GM19372 (cell line): ENCODE measurements at regions not wholly inside any gene's neighbourhood (a gene's known extent, or its start where the extent isn't known, plus 50 kb on each side); places are given as distances from the start of the nearest gene placed in this dataset.
"Not testable (repeated sequence)": the region's sequence is repeated elsewhere in the genome, so short reads cannot be mapped to it uniquely, and the experiment has no call there.

ENCODE experiments used
- ATAC-seq: cut with Tn5 transposase; IDR thresholded peaks from one replicate; pipeline ENCODE4 v1.9.1; 2021; ENCODE audit warnings: mild to moderate bottlenecking, low read depth, moderate library complexity; ENCODE audit not compliant: unreplicated experiment

DNA sequence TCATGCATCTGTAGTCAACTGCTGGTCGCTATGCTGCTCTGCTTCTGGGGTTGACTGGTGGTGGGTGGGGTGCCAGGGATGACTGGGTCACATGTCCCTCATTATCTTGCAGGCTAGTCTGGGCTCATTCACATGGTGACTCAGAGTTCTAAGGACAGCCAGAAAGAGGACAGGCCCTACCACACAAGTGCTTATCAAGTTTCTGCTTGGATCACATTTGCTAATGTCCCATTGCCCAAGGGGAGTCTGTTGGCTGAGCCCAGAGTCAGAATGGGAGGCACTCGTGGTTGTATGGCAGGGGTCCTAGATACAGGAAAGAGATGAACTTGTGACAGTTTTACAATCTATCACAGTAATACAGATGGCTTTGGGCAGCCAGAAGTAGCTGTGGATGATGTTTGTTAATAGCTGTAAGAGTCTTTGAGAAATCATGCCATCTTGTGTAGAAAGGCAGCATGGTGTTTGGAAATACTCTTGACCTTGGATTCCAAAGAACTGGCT, 221.3 kb downstream of the GPAT3 start:
- no peak for ATAC-seq

DNA sequence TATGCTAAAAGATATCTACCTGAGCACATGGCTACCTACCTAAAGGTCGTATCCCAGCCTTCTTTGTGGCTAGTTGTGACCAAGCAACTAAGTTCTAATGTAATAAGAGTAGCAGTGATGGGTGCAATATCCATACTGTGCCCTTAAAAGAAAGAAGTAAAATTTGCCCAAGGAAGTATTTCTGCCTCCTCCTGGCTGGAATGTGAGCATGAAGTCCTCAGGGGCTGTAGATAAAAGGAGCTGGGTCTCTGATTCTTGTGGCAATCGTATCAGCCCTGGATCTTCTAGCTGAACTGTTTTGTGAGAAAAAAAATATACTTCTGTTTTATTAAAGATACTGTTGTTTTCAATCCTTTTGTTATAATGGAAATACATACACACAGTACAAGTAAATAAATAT, 217.4 kb downstream of the GPAT3 start:
- ATAC-seq, result no peak

GRCh38 chr4:83751336-83751949, 215.5 kb downstream of the GPAT3 start:
- no peak for ATAC-seq

DNA sequence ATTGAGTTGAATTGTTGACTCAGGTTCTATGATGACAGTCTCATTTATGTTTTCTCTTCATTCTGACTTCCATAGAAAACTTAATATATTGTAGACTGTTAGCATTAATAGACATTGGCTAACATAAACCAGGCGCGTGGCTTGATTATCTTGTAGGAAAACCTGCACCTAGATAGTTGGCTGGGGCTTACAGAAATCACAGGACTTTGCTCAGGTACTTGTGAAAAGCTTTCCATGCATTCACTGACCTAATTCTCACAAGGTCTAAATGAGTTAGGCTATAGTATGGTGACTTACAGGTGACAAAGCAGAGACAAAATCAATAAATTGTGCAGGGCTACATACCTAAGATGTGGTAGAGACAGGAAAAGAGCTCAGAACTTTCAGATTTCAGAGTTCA, 212.8 kb downstream of the GPAT3 start:
- ATAC-seq, result no peak

- ATAC-seq, result no peak
These were observed 203.0 kb downstream of the GPAT3 start for GRCh38 chr4:83738895-83739294.

DNA sequence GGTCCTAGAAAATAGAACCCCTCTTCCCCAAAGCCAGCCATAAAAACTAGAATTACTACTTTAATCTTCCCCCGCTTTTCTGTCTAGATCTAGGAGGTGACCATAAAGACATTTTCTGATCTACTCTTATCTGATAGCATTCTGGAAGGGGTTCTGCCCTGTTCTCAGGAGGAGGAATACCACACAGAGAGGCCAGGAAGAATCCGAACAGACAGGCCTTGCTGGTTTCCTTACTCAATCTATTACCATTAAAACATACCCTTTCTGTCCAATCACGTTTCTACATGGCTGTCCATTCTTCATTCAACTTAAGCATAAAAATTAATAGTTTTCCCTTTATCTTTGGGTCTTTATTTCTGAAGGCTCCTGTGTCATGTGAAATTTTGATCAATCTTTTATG, 198.7 kb downstream of the GPAT3 start:
- no peak for ATAC-seq

DNA sequence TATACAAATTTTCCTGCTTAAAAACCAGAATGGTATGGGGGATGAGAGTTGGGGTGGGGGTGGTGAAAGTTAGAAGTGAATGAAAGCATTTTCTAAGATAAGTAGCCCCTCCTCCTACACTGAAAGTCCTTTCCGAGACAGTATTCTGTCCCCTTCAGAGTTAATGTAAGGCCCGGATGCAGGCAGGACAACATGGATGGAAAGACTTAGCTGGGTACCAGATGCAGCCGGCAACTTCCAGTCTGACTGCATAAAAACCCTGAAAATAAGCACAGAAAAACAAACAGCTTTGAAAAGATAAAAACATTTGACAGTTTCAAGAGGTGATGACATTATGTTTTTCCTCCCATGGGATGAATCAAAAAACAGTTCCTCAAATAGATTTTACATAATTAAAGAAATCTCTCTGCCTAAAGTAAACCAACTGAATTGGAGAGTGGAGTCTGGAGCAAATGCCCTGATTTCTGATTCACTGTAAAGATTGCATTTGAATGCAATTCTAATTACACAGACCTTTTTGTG, 196.3 kb downstream of the GPAT3 start:
- no peak for ATAC-seq

GRCh38 chr4:83731609-83732008, 195.7 kb downstream of the GPAT3 start:
- no peak for ATAC-seq

- ATAC-seq, result not testable (repeated sequence)
These were observed 195.1 kb downstream of the GPAT3 start for GRCh38 chr4:83730958-83731357.

DNA sequence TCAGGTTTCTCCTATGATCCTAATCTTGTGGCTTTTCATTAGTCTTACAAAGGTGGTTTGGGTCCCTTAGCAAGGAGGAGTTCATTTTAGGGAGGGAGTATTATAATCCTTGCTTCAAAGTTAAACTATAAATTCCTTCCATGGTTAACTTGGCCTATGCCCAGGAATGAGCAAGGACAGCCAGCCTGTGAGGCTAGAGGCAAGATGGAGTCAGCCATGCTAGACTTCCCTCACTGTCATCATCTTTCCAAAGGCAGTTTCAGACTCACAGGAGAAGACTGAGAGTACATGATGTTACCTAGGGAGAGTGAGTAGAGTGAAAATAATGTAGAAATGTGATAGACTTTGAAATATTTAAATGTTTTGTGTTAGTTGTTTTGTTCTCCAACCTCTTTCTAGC, 192.3 kb downstream of the GPAT3 start:
- ATAC-seq, result no peak

- ATAC-seq, result no peak
These were observed 189.6 kb downstream of the GPAT3 start for GRCh38 chr4:83725336-83726085.

DNA sequence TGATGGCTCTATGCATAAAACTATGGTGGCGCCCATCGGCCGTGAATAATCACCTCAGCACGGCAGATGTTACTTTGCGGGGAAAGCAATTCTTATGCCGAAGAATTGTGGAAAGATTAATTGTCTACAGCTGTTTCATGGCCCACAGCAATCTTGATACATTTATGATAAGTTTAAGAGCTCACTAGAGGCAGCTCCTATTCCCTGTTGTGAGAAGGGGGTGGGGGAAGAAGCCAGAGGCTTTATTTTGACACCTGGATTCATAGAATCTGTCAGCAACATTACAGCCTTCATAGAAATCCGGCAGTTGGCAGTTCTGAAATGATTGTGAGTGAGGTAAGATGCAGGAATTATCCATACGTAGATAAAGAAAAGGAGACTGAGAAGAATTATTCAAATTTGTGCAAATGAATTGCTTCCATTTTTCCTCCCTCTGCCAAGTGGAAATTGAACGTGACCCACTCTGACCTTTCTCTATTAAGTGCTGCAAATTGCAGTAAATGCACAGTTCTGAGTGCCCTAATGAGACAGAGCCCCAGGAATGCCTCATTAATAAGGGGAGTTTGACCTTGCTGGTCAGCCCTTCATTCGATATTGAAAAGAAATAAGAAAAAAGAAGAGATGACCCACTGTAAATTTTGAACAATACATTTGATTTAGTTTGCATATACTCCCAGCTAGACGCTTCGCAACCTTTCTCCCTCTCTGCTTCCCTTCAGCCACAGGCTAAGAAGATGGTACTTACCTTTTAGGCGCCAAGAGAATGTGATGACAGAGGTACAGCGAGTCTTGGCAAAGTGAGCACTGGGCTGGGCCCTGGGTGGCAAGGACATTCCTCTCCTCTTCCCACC, 188.8 kb downstream of the GPAT3 start:
- no peak for ATAC-seq

DNA sequence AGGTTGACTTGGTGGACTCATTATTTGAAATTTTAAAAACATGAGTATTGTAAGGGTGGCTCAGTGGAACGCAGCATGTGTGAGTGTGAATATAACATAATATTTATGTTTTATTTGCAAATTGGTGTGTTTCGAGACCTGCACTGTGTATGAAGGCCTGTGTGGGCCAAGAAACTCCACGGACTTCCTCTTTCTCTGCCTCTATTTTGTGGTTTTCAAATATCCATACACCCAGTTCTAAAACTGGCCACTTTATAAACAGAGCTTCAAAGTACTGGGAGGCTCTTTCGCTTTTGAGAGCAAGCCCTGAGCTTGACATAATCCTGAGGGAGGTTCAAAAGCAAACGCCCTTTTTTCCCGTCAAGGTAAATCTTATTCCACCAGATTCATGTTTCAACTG, 187.7 kb downstream of the GPAT3 start:
- ATAC-seq, result no peak

- ATAC-seq, result no peak
These were observed 186.9 kb downstream of the GPAT3 start for GRCh38 chr4:83722730-83723269.

DNA sequence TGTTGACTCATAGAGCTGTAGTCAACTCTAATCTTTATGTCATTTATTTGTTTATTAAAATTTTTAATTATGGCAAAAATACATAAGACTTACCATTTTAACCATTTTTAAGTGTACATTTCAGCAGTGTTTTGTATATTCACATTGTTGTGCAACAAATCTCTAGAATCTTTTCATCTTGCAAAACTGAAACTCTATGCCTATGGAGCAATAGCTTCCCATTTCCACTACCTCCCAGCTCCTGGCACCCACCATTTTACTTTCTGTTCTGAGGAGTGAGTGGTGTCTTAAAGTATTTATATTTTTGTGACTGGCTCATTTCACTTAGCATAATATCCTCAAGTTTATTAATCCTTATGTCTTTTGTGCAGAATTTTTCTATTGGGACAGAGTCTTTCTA, 181.0 kb downstream of the GPAT3 start:
- ATAC-seq, result no peak

GRCh38 chr4:83712890-83713289, 177.0 kb downstream of the GPAT3 start:
- ATAC-seq, result no peak

GRCh38 chr4:83709627-83710026, 173.7 kb downstream of the GPAT3 start:
- ATAC-seq, result no peak

- no peak for ATAC-seq
These were observed 172.7 kb downstream of the GPAT3 start for GRCh38 chr4:83708500-83709175.

DNA sequence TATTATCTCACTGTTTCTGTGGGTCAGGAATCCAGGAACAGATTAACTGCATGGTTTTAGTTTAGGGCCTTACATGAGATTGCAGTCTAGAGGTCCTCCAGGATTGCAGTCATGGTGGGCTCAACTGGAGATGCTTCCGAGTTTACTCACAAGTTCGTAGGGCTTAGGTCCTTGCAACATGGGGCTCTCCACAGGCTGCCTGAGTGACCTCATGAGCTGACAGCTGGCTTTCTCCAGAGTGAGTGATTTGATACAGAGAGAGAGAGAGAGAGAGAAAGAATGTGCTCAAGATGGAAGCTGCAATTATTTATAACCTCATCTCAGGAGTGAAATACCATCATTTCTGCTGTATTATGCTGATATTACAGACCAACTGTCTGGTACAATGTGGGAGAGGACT, 168.9 kb downstream of the GPAT3 start:
- no peak for ATAC-seq

GRCh38 chr4:83703752-83704151, 167.8 kb downstream of the GPAT3 start:
- ATAC-seq, result no peak
